ENCODE measurements at regions not wholly inside any gene's neighbourhood (a gene's known extent, or its start where the extent isn't known, plus 50 kb on each side); places are given as distances from the start of the nearest gene placed in this dataset.

GRCh38 chr12:104858611-104859543 lies 99.2 kb downstream of the SLC41A2 start:
- DNase-seq = no peak

GRCh38 chr12:104856531-104856930 lies 101.6 kb downstream of the SLC41A2 start:
- no peak for DNase-seq

GRCh38 chr12:104855599-104855998 lies 102.5 kb downstream of the SLC41A2 start:
- no peak for DNase-seq

- no peak for DNase-seq
Measured at GRCh38 chr12:104852896-104853295, 105.2 kb downstream of the SLC41A2 start.

- DNase-seq = no peak
Measured at GRCh38 chr12:104852102-104852501, 106.0 kb downstream of the SLC41A2 start.

- no peak for DNase-seq
Measured at GRCh38 chr12:104850781-104851180, 107.3 kb downstream of the SLC41A2 start.

- DNase-seq = no peak
Measured at GRCh38 chr12:104846056-104846767, 111.9 kb downstream of the SLC41A2 start.

GRCh38 chr12:104844123-104844522 lies 114.0 kb downstream of the SLC41A2 start:
- DNase-seq = no peak

- no peak for DNase-seq
Measured at GRCh38 chr12:104840262-104840661, 117.8 kb downstream of the SLC41A2 start.

GRCh38 chr12:104835317-104835716 lies 122.8 kb downstream of the SLC41A2 start:
- DNase-seq = no peak

GRCh38 chr12:104834607-104835006 lies 123.5 kb downstream of the SLC41A2 start:
- DNase-seq = no peak

- DNase-seq = no peak
Measured at GRCh38 chr12:104833756-104834155, 124.3 kb downstream of the SLC41A2 start.

GRCh38 chr12:104828015-104828414 lies 130.1 kb downstream of the SLC41A2 start:
- no peak for DNase-seq

- no peak for DNase-seq
Measured at GRCh38 chr12:104827587-104827986, 130.5 kb downstream of the SLC41A2 start.

- no peak for DNase-seq
Measured at GRCh38 chr12:104825408-104825807, 132.7 kb downstream of the SLC41A2 start.

GRCh38 chr12:104823985-104824461 lies 134.1 kb downstream of the SLC41A2 start:
- no peak for DNase-seq

- DNase-seq = no peak
Measured at GRCh38 chr12:104822941-104823340, 135.1 kb downstream of the SLC41A2 start.

- no peak for DNase-seq
Measured at GRCh38 chr12:104816845-104817503, 141.1 kb downstream of the SLC41A2 start.

GRCh38 chr12:104815935-104816334 lies 142.2 kb downstream of the SLC41A2 start:
- DNase-seq = no peak

GRCh38 chr12:104814944-104815343 lies 143.1 kb downstream of the SLC41A2 start:
- DNase-seq = no peak

All from NCI-H2081 treated with DMSO at 0.1 percent for 48 hours (cell line).